HG02571 (cell line): ENCODE measurements at regions not wholly inside any gene's neighbourhood (a gene's known extent, or its start where the extent isn't known, plus 50 kb on each side); places are given as distances from the start of the nearest gene placed in this dataset.
"Not testable (repeated sequence)": the region's sequence is repeated elsewhere in the genome, so short reads cannot be mapped to it uniquely, and the experiment has no call there.

Source experiments
- ATAC-seq: cut with Tn5 transposase; IDR thresholded peaks from one replicate; pipeline ENCODE4 v1.9.1; 2021; ENCODE audit warnings: mild to moderate bottlenecking, moderate library complexity; ENCODE audit not compliant: unreplicated experiment

- no peak for ATAC-seq
Measured at GRCh38 chr10:80741278-80741677, 203.6 kb downstream of the SH2D4B start.

- no peak for ATAC-seq
Measured at GRCh38 chr10:80750268-80750667, 212.6 kb downstream of the SH2D4B start.

GRCh38 chr10:80751940-80752339 lies 214.2 kb downstream of the SH2D4B start:
- ATAC-seq: no peak

GRCh38 chr10:80753612-80754011 lies 215.9 kb downstream of the SH2D4B start:
- no peak for ATAC-seq

GRCh38 chr10:80755893-80756292 lies 218.2 kb downstream of the SH2D4B start:
- ATAC-seq: no peak

GRCh38 chr10:80759693-80760092 lies 222.0 kb downstream of the SH2D4B start:
- ATAC-seq: no peak

- no peak for ATAC-seq
Measured at GRCh38 chr10:80760914-80761371, 223.2 kb downstream of the SH2D4B start.

- ATAC-seq: no peak
Measured at GRCh38 chr10:80767963-80768362, 230.3 kb downstream of the SH2D4B start.

- no peak for ATAC-seq
Measured at GRCh38 chr10:80769700-80770160, 232.0 kb downstream of the SH2D4B start.

GRCh38 chr10:80770239-80770638 lies 232.5 kb downstream of the SH2D4B start:
- ATAC-seq: no peak

- ATAC-seq: no peak
Measured at GRCh38 chr10:80771285-80771684, 233.6 kb downstream of the SH2D4B start.

- ATAC-seq: no peak
Measured at GRCh38 chr10:80771902-80772555, 234.3 kb downstream of the SH2D4B start.

GRCh38 chr10:80772596-80772995 lies 234.9 kb downstream of the SH2D4B start:
- ATAC-seq: no peak

- no peak for ATAC-seq
Measured at GRCh38 chr10:80784695-80785094, 247.0 kb downstream of the SH2D4B start.

GRCh38 chr10:80786322-80786721 lies 248.6 kb downstream of the SH2D4B start:
- ATAC-seq: no peak

GRCh38 chr10:80787952-80788351 lies 250.2 kb downstream of the SH2D4B start:
- ATAC-seq: no peak

GRCh38 chr10:80794994-80795393 lies 257.3 kb downstream of the SH2D4B start:
- no peak for ATAC-seq

GRCh38 chr10:80805343-80806020 lies 267.8 kb downstream of the SH2D4B start:
- ATAC-seq: no peak

- no peak for ATAC-seq
Measured at GRCh38 chr10:80814147-80814652, 276.5 kb downstream of the SH2D4B start.

GRCh38 chr10:80829151-80829550 lies 291.4 kb downstream of the SH2D4B start:
- ATAC-seq: no peak

- no peak for ATAC-seq
Measured at GRCh38 chr10:80829562-80829961, 291.9 kb downstream of the SH2D4B start.

- not testable (repeated sequence) for ATAC-seq
Measured at GRCh38 chr10:80832693-80833092, 295.0 kb downstream of the SH2D4B start.
